Large intestine (tissue), 3 donors: ENCODE measurements at regions not wholly inside any gene's neighbourhood (a gene's known extent, or its start where the extent isn't known, plus 50 kb on each side); places are given as distances from the start of the nearest gene placed in this dataset.

Experiments used
- DNase-seq, 2 donors: peaks; one replicate each; pipeline versions ENCODE4 v3.0.0 to v3.0.0-alpha.2; 2013
- H3K27ac ChIP-seq: one replicate; pipeline ENCODE4 v1.5.1; 2013; ENCODE audit warnings: low read length
- H3K27me3 ChIP-seq: 2 replicates; pipeline ENCODE4 v1.6.1; 2013; ENCODE audit warnings: low read length; ENCODE audit not compliant: control insufficient read depth, insufficient read depth
- H3K36me3 ChIP-seq: 2 replicates; pipeline ENCODE4 v1.6.1; 2013; ENCODE audit warnings: low read length; ENCODE audit not compliant: control insufficient read depth, insufficient read depth
- H3K4me1 ChIP-seq: one replicate; pipeline ENCODE4 v1.6.1; 2013; ENCODE audit warnings: low read length; ENCODE audit not compliant: control insufficient read depth, insufficient read depth
- H3K4me3 ChIP-seq: one replicate; pipeline ENCODE4 v1.5.1; 2013; ENCODE audit warnings: low read length
- H3K9me3 ChIP-seq: one replicate; pipeline ENCODE4 v1.6.1; 2013; ENCODE audit warnings: mild to moderate bottlenecking, low read depth, low read length, moderate library complexity; ENCODE audit not compliant: control insufficient read depth
- WGBS: methylation state at CpG from one replicate; pipeline ENCODE4 v1.1.5; 2013; ENCODE audit warnings: low lambda C conversion rate; ENCODE audit not compliant: insufficient coverage; 5-methylcytosine and 5-hydroxymethylcytosine counted together

DNA sequence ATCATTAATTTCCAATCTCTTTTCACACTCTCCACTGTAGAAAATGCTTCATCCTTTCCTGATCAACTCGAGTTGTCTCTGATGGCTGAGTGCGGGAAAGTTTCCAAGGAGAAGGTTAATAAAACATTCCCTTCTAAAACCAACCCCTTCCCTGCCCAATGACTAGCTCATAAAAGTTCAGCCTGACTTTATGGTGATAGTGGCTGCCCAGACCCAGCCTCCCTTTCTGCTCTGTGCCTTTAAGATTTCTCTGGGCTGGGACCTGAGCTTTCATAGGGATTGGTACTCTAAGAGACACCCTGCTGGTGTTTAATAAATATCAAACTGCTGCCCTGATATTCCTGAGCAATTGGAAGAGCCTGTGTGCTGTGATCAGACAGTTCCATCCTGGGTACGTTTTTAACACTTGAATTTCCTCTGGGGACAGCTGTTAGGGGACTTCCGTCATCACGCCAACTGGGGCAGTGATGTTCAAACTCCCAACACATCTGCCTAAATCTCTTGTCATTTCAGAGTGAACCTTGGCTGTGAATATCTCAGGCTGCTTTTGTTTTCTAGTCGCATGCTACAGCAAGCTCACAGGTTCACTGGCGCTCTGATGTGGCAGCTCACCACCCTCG is 195.0 kb upstream of the KIRREL3 start:
- WGBS, result 17% methylated on average over 1 of the region's 8 CpGs
- no peaks in the 10 kb centered on the region for H3K9me3 ChIP-seq
- no peak overlapping the region for H3K4me3 ChIP-seq
- no peaks in the 10 kb centered on the region for H3K4me1 ChIP-seq
- H3K36me3 ChIP-seq, result no peaks in the 10 kb centered on the region
- no peak overlapping the region for H3K27ac ChIP-seq
- DNase-seq, result no peak
- H3K27me3 ChIP-seq, result peaks cover 2% of the 10 kb centered on the region

GRCh38 chr11:127194521-127194920 is 194.0 kb upstream of the KIRREL3 start:
- H3K27ac ChIP-seq, result no peak overlapping the region
- 86% methylated on average over 1 of the region's 7 CpGs for WGBS
- H3K4me1 ChIP-seq, result no peaks in the 10 kb centered on the region
- H3K4me3 ChIP-seq, result no peak overlapping the region
- DNase-seq, result no peak
- H3K36me3 ChIP-seq, result no peaks in the 10 kb centered on the region
- no peaks in the 10 kb centered on the region for H3K9me3 ChIP-seq
- peaks cover 2% of the 10 kb centered on the region for H3K27me3 ChIP-seq

DNA sequence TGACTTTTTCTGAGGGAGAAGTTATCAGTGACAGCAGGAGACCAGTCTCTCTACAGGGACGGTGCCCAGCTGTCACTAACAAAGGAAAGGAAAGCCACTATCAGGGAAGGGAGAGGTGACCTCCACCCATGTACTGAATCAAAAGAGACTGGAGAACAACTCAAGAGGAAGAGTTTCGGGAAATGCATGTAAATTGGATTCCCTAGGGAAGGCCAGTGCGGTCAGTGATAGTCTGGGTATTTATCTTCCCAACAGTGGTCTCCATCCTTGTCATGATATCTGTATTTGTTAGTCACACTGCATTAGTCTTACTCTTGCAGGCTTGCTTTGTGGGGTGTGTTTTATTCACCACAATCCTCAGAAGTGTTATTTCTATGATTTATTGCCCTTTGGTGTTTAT is 193.4 kb upstream of the KIRREL3 start:
- WGBS, result no CpG with 5 or more reads among the region's 3 CpGs
- no peaks in the 10 kb centered on the region for H3K4me1 ChIP-seq
- H3K4me3 ChIP-seq, result no peak overlapping the region
- H3K36me3 ChIP-seq, result no peaks in the 10 kb centered on the region
- H3K27me3 ChIP-seq, result peaks cover 2% of the 10 kb centered on the region
- H3K27ac ChIP-seq, result no peak overlapping the region
- DNase-seq, result no peak
- H3K9me3 ChIP-seq, result no peaks in the 10 kb centered on the region

DNA sequence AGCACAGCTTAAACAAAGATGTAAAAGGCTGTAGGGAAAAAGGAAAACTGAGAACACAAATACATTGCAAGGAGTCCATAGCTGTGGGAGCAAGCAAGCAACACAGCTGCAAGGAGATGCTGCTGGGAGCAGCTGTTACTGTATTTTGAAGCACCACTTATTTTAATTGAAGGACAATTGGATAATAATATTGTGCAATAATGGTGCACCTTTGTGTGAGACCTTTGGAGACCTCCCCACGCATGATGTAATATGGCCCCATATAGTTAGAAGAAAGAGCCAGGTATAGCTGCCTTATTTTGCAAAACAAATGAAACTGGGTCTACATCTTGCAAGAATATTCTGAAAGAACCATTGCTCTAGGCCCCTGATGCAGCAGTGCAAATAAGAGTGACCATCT is 191.1 kb upstream of the KIRREL3 start:
- H3K27me3 ChIP-seq, result peaks cover 2% of the 10 kb centered on the region
- no peak for DNase-seq
- H3K9me3 ChIP-seq, result no peaks in the 10 kb centered on the region
- no peaks in the 10 kb centered on the region for H3K4me1 ChIP-seq
- no peaks in the 10 kb centered on the region for H3K36me3 ChIP-seq
- WGBS, result no CpG with 5 or more reads among the region's 1 CpG
- H3K4me3 ChIP-seq, result no peak overlapping the region
- no peak overlapping the region for H3K27ac ChIP-seq

DNA sequence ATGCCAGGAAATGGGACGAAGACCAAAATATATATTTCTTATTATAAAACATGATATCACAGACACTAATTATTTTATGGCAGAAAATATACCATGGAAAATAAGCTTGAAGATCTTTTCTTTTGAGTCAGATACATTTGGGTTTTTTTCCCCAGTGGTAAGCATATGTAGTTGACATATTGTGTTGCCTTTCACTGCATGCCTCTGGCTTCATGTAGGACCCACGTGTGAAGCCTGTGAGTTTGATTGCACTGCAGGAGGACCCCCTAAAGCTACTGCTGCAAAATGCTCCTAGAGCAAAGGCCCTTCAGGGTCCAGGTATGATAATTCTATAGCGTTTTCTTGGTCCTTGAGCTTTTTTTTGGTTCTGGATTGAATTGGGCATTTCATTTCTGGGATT is 190.7 kb upstream of the KIRREL3 start:
- DNase-seq, result no peak
- H3K27ac ChIP-seq, result no peak overlapping the region
- no peaks in the 10 kb centered on the region for H3K36me3 ChIP-seq
- no peaks in the 10 kb centered on the region for H3K4me1 ChIP-seq
- no CpG with 5 or more reads among the region's 3 CpGs for WGBS
- peaks cover 2% of the 10 kb centered on the region for H3K27me3 ChIP-seq
- H3K4me3 ChIP-seq, result no peak overlapping the region
- no peaks in the 10 kb centered on the region for H3K9me3 ChIP-seq

DNA sequence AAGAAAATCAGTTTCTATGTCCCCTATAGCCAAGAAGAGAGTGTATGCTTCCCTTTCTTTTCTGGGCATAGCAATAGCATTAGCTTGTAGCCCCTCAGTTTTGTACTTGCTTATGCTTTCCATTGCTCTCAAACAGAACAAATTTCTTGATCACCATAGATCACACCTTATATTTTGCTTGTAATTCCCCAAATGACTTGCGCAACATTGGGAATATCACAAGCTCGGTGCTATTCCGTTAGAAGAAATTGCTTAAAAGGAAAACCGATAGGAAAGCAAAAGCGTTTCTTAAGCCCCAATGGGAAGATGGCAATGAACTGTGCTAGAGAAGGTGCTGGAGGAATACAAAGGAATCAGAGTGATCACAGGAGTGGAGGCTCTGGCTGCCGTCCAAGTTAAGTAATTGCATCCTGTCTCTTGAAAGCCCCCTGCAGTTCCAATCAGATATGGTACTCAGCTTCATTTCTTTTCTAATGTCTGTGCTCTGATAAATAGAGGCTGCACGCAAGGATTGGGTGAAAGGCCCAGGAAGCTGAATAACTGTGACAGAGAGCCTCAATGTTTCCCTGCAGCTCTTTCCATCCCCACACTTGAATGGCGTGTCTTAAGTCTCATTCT is 182.1 kb upstream of the KIRREL3 start:
- Histone ChIP-seq H3K27ac (no peak overlapping the region), H3K4me1 (no peaks in the 10 kb centered on the region), H3K36me3 (no peaks in the 10 kb centered on the region), H3K9me3 (no peaks in the 10 kb centered on the region), H3K27me3 (peaks cover under 1% of the 10 kb centered on the region), H3K4me3 (no peak overlapping the region)
- DNase-seq, result no peak
- 76% methylated on average over 4 of the region's 8 CpGs for WGBS

GRCh38 chr11:127157225-127157624 is 156.7 kb upstream of the KIRREL3 start:
- Histone ChIP-seq H3K4me3 (no peak overlapping the region), H3K9me3 (no peaks in the 10 kb centered on the region), H3K27ac (no peak overlapping the region), H3K4me1 (no peaks in the 10 kb centered on the region), H3K36me3 (no peaks in the 10 kb centered on the region), H3K27me3 (no peaks in the 10 kb centered on the region)
- no CpG with 5 or more reads among the region's 2 CpGs for WGBS
- DNase-seq, result no peak

DNA sequence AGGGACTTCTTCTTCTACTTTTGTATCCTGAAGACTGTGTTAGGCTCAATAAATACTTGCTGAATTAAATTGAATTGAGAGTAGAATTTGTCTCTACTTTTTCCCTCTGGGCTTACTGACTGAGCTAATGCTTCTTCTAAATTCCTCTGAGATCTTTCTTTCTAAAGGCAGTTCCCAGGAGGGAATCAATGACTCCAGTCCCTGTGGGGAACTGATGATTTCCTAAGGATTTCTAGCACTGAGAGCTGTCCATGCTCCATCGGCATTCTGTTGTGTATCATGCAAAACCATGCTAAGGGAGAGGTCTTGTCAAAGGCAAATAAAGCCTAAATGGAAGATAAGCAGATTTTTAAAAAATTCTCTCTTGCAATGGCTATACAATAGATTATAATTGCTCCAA is 148.8 kb upstream of the KIRREL3 start:
- no CpG with 5 or more reads among the region's 1 CpG for WGBS
- H3K9me3 ChIP-seq, result no peaks in the 10 kb centered on the region
- H3K4me1 ChIP-seq, result no peaks in the 10 kb centered on the region
- H3K27ac ChIP-seq, result no peak overlapping the region
- DNase-seq, result no peak
- H3K36me3 ChIP-seq, result no peaks in the 10 kb centered on the region
- no peak overlapping the region for H3K4me3 ChIP-seq
- H3K27me3 ChIP-seq, result no peaks in the 10 kb centered on the region

DNA sequence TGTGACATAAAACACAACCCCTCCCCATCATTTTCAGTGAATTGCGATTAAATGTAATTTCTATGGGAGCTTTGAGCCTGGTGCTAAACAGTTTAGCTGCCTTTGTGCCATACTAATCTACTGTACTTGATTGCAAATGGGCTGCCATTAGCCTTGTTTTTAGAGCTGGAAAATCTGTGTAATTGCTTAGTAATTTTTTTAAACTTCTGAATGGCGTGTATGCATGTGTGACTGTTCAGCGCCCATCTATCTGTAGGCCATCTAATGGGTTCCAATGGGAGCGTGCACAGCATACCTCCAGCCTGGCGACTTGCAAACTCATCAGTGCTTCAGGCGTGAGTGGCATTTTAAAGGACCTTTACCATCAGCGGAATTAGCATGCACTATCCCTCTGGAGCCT is 142.7 kb upstream of the KIRREL3 start:
- no peak for DNase-seq
- Histone ChIP-seq H3K4me3 (no peak overlapping the region), H3K27ac (no peak overlapping the region), H3K36me3 (no peaks in the 10 kb centered on the region), H3K27me3 (peaks cover 3% of the 10 kb centered on the region), H3K9me3 (no peaks in the 10 kb centered on the region), H3K4me1 (no peaks in the 10 kb centered on the region)
- no CpG with 5 or more reads among the region's 7 CpGs for WGBS

- DNase-seq, result no peak
- no peaks in the 10 kb centered on the region for H3K4me1 ChIP-seq
- no CpG with 5 or more reads among the region's 3 CpGs for WGBS
Observed at GRCh38 chr11:127138613-127139012, 138.0 kb upstream of the KIRREL3 start.

GRCh38 chr11:127137771-127138280 is 137.3 kb upstream of the KIRREL3 start:
- no peak overlapping the region for H3K4me3 ChIP-seq
- H3K9me3 ChIP-seq, result no peaks in the 10 kb centered on the region
- no peak overlapping the region for H3K27ac ChIP-seq
- no peaks in the 10 kb centered on the region for H3K36me3 ChIP-seq
- 80% methylated on average over 1 of the region's 15 CpGs for WGBS
- H3K4me1 ChIP-seq, result no peaks in the 10 kb centered on the region
- DNase-seq, result no peak
- peaks cover 5% of the 10 kb centered on the region for H3K27me3 ChIP-seq

More at GRCh38 chr11:127138613-127139012, 138.0 kb upstream of the KIRREL3 start:
- Histone ChIP-seq H3K27me3 (peaks cover 5% of the 10 kb centered on the region), H3K4me3 (no peak overlapping the region), H3K36me3 (no peaks in the 10 kb centered on the region), H3K27ac (no peak overlapping the region), H3K9me3 (no peaks in the 10 kb centered on the region)
